OCI-LY1 (cell line): ENCODE measurements at regions not wholly inside any gene's neighbourhood (a gene's known extent, or its start where the extent isn't known, plus 50 kb on each side); places are given as distances from the start of the nearest gene placed in this dataset.

Experiments
- EZH2 ChIP-seq: fragments of 200-600 bp; sonication (generic), shearing (Covaris generic); IDR thresholded peaks from 2 replicates; pipeline ENCODE4 v1.8.0; 2017; ENCODE audit warnings: borderline replicate concordance, mixed run types, mild to moderate bottlenecking, antibody characterized with exemption, low read length, moderate library complexity, mixed read lengths
- TF ChIP-seq, protein P1 (sequence below): fragments of 200-600 bp; sonication (generic), shearing (Covaris generic); IDR thresholded peaks from 2 replicates; pipeline ENCODE4 v1.5.1; 2017; ENCODE audit warnings: mild to moderate bottlenecking, antibody characterized with exemption, low read length, moderate library complexity, mixed read lengths

DNA sequence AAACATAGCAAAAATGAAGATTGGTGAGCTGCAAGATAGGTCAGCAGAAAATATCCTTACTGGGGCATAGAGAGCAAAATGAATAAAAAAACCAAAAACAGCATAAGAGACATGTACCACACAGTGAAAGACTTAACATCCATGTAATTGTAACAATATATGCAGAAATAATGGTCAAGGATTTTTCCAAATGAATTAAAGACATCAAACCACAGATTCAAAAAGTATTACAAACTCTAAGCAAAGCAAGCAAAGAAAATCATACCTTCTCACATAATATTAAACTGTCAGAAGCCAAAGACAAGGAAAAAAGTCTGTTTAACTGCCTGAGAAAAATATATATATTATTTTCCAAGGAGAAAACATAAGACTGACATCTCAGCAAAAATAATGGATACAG is 111.3 kb downstream of the MIS18A start:
- TF ChIP-seq, protein P1, sequence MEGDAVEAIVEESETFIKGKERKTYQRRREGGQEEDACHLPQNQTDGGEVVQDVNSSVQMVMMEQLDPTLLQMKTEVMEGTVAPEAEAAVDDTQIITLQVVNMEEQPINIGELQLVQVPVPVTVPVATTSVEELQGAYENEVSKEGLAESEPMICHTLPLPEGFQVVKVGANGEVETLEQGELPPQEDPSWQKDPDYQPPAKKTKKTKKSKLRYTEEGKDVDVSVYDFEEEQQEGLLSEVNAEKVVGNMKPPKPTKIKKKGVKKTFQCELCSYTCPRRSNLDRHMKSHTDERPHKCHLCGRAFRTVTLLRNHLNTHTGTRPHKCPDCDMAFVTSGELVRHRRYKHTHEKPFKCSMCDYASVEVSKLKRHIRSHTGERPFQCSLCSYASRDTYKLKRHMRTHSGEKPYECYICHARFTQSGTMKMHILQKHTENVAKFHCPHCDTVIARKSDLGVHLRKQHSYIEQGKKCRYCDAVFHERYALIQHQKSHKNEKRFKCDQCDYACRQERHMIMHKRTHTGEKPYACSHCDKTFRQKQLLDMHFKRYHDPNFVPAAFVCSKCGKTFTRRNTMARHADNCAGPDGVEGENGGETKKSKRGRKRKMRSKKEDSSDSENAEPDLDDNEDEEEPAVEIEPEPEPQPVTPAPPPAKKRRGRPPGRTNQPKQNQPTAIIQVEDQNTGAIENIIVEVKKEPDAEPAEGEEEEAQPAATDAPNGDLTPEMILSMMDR, result no peak
- TF ChIP-seq EZH2, result no peak
